ENCODE measurements at regions not wholly inside any gene's neighbourhood (a gene's known extent, or its start where the extent isn't known, plus 50 kb on each side); places are given as distances from the start of the nearest gene placed in this dataset.

- no peak for DNase-seq (ENCODE audit: low read depth)
These were observed 55.0 kb downstream of the SOX4 start for GRCh38 chr6:21648475-21649050.

GRCh38 chr6:21653323-21653722 lies 59.8 kb downstream of the SOX4 start:
- no peak for DNase-seq (ENCODE audit: low read depth)

- no peak for DNase-seq (ENCODE audit: low read depth)
These were observed 60.4 kb downstream of the SOX4 start for GRCh38 chr6:21653905-21654304.

GRCh38 chr6:21654361-21654760 lies 60.8 kb downstream of the SOX4 start:
- DNase-seq (ENCODE audit: low read depth), result no peak

GRCh38 chr6:21663966-21664313 lies 70.4 kb downstream of the SOX4 start:
- no peak for DNase-seq (ENCODE audit: low read depth)

GRCh38 chr6:21664314-21665109 lies 71.0 kb downstream of the SOX4 start:
- DNase-seq (ENCODE audit: low read depth), result peak; percentile 53

- DNase-seq (ENCODE audit: low read depth), result no peak
These were observed 71.5 kb downstream of the SOX4 start for GRCh38 chr6:21665110-21665391.

- DNase-seq (ENCODE audit: low read depth), result peak; percentile 16
These were observed 72.0 kb downstream of the SOX4 start for GRCh38 chr6:21665392-21666200.

GRCh38 chr6:21666201-21666691 lies 72.7 kb downstream of the SOX4 start:
- peak; percentile 30 for DNase-seq (ENCODE audit: low read depth)

- DNase-seq (ENCODE audit: low read depth), result no peak
These were observed 73.5 kb downstream of the SOX4 start for GRCh38 chr6:21666853-21667681.

- DNase-seq (ENCODE audit: low read depth), result no peak
These were observed 75.2 kb downstream of the SOX4 start for GRCh38 chr6:21668795-21669194.

- no peak for DNase-seq (ENCODE audit: low read depth)
These were observed 83.2 kb downstream of the SOX4 start for GRCh38 chr6:21676769-21677168.

- peak; percentile 78 for DNase-seq (ENCODE audit: low read depth)
These were observed 85.4 kb downstream of the SOX4 start for GRCh38 chr6:21678990-21679389.

GRCh38 chr6:21679761-21680265 lies 86.3 kb downstream of the SOX4 start:
- DNase-seq (ENCODE audit: low read depth), result peak; percentile 70

GRCh38 chr6:21680611-21681010 lies 87.1 kb downstream of the SOX4 start:
- DNase-seq (ENCODE audit: low read depth), result no peak

GRCh38 chr6:21690489-21690888 lies 96.9 kb downstream of the SOX4 start:
- no peak for DNase-seq (ENCODE audit: low read depth)

- DNase-seq (ENCODE audit: low read depth), result no peak
These were observed 98.3 kb downstream of the SOX4 start for GRCh38 chr6:21691685-21692346.

GRCh38 chr6:21692721-21693120 lies 99.2 kb downstream of the SOX4 start:
- DNase-seq (ENCODE audit: low read depth), result no peak

- DNase-seq (ENCODE audit: low read depth), result no peak
These were observed 100.6 kb downstream of the SOX4 start for GRCh38 chr6:21694168-21694567.

GRCh38 chr6:21707524-21708319 lies 114.2 kb downstream of the SOX4 start:
- DNase-seq (ENCODE audit: low read depth), result no peak

- DNase-seq (ENCODE audit: low read depth), result no peak
These were observed 114.7 kb downstream of the SOX4 start for GRCh38 chr6:21708320-21708580.

All from Daoy (cell line).